Neural progenitor cell (in vitro differentiated cells): ENCODE measurements at regions not wholly inside any gene's neighbourhood (a gene's known extent, or its start where the extent isn't known, plus 50 kb on each side); places are given as distances from the start of the nearest gene placed in this dataset.

Experiments used
- EZH2phosphoT487 ChIP-seq: fragments of 200-600 bp; sonication (generic); IDR thresholded peaks from 2 replicates; pipeline ENCODE4 v1.6.1; 2017; ENCODE audit warnings: antibody characterized with exemption
- TF ChIP-seq, protein P1 (sequence below): fragments of 200-600 bp; sonication (generic); IDR thresholded peaks from 2 replicates; pipeline ENCODE4 v1.5.1; 2017; ENCODE audit warnings: antibody characterized with exemption, mild to moderate bottlenecking

DNA sequence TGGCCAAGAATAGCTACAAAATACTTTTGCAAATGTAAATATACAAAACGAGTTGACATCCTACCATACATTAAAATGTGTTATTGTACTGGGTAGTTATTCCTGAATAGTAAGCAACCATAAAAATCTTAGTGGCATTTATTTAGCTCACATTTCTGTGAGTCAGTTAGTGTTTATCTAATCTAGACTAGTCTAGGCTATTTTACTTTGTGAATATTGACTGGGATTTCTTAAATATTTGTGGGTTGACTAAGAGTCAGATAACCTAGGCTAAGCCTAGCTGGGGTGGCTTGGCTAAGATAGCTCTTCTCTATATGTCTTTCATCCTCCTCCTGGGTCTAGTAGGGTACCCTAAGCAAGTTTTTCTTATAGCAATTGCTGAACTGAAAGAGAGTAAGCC lies 543.8 kb upstream of the DIAPH2 start:
- TF ChIP-seq, protein P1, sequence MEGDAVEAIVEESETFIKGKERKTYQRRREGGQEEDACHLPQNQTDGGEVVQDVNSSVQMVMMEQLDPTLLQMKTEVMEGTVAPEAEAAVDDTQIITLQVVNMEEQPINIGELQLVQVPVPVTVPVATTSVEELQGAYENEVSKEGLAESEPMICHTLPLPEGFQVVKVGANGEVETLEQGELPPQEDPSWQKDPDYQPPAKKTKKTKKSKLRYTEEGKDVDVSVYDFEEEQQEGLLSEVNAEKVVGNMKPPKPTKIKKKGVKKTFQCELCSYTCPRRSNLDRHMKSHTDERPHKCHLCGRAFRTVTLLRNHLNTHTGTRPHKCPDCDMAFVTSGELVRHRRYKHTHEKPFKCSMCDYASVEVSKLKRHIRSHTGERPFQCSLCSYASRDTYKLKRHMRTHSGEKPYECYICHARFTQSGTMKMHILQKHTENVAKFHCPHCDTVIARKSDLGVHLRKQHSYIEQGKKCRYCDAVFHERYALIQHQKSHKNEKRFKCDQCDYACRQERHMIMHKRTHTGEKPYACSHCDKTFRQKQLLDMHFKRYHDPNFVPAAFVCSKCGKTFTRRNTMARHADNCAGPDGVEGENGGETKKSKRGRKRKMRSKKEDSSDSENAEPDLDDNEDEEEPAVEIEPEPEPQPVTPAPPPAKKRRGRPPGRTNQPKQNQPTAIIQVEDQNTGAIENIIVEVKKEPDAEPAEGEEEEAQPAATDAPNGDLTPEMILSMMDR: no peak
- TF ChIP-seq EZH2phosphoT487: no peak
